H1 (cell line): ENCODE measurements at regions not wholly inside any gene's neighbourhood (a gene's known extent, or its start where the extent isn't known, plus 50 kb on each side); places are given as distances from the start of the nearest gene placed in this dataset.

Source experiments
- CEBPB ChIP-seq: IDR thresholded peaks from 2 replicates; pipeline ENCODE4 v1.6.1; 2012; ENCODE audit warnings: low read depth, low read length
- JUN ChIP-seq: IDR thresholded peaks from 2 replicates; pipeline ENCODE4 v1.6.1; 2011; ENCODE audit warnings: low read depth, mild to moderate bottlenecking, improper control_type of control experiment, low read length
- PHF8 ChIP-seq: fragments of 200-600 bp; sonication (generic); conservative IDR thresholded peaks from 2 replicates; pipeline ENCODE4 v1.7.1; 2012; ENCODE audit warnings: low read depth, mild to moderate bottlenecking, inconsistent platforms, low read length, moderate library complexity
- RFX5 ChIP-seq: IDR thresholded peaks from 2 replicates; pipeline ENCODE4 v1.6.1; 2011; ENCODE audit warnings: low read depth, low read length, improper control_type of control experiment, borderline replicate concordance
- TF ChIP-seq, protein P1 (sequence below), 3 experiments: IDR thresholded peaks; 1 replicate in 2 of 3; 2 replicates in 1 of 3; pipeline versions ENCODE4 v1.5.1 to v1.6.1; 2011; ENCODE audit warnings: low read length in 3 of 3, mild to moderate bottlenecking in 3 of 3, inconsistent platforms in 2 of 3, low read depth in 1 of 3, moderate library complexity in 1 of 3; ENCODE audit not compliant: insufficient read depth in 1 of 3; ENCODE audit errors: control extremely low read depth in 1 of 3

DNA sequence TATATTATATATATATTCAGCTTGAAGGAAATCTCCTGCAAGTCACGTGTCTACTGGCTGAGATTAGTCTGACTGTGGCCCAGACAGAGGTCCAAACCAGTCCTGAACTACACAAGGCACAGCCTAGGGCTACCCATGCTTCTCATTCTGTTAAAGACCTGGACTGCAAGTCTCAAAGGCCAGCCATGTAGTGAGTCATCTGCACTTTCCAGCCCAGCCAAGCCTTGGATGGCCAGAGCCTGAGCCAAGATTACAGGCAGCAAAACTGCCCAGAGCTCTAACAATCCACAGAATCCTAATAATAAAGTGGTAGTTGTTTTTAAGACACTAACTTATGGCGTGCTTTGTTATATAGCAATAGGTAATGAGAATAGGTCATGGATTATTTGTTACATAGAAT is 259.6 kb downstream of the SS18 start (continued):
- TF ChIP-seq, protein P1, sequence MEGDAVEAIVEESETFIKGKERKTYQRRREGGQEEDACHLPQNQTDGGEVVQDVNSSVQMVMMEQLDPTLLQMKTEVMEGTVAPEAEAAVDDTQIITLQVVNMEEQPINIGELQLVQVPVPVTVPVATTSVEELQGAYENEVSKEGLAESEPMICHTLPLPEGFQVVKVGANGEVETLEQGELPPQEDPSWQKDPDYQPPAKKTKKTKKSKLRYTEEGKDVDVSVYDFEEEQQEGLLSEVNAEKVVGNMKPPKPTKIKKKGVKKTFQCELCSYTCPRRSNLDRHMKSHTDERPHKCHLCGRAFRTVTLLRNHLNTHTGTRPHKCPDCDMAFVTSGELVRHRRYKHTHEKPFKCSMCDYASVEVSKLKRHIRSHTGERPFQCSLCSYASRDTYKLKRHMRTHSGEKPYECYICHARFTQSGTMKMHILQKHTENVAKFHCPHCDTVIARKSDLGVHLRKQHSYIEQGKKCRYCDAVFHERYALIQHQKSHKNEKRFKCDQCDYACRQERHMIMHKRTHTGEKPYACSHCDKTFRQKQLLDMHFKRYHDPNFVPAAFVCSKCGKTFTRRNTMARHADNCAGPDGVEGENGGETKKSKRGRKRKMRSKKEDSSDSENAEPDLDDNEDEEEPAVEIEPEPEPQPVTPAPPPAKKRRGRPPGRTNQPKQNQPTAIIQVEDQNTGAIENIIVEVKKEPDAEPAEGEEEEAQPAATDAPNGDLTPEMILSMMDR (IDR thresholded peaks at IDR 0.05; ENCODE audit: control extremely low read depth in 1 of 3, insufficient read depth in 1 of 3, low read depth in 1 of 3, low read length in 3 of 3), result no peak
- no peak for TF ChIP-seq RFX5
- no peak for TF ChIP-seq CEBPB
- no peak for TF ChIP-seq JUN
- no peak for TF ChIP-seq PHF8
